ENCODE measurements at regions not wholly inside any gene's neighbourhood (a gene's known extent, or its start where the extent isn't known, plus 50 kb on each side); places are given as distances from the start of the nearest gene placed in this dataset.
"Not testable (repeated sequence)": the region's sequence is repeated elsewhere in the genome, so short reads cannot be mapped to it uniquely, and the experiment has no call there.

DNA sequence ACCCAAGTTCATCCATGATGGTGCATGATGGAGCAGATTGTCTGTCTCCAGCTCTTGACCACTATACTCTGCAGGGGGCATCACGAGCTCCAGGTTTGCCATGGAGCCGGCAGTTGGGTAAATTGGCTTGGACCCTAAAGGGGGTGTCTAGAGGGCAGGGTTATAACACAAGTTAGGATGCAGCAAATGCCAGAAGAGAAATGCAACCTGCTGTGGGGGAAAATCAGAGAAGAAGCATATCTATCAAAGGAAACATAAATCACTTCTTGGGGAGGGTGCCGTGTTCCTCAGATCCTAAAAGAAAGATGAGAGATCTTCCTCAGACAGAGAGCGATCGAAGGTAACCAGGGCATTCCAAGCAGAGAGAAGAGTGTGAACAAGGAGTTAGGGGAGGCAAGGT lies 334.9 kb downstream of the C12orf75 start:
- no peak for DNase-seq

DNA sequence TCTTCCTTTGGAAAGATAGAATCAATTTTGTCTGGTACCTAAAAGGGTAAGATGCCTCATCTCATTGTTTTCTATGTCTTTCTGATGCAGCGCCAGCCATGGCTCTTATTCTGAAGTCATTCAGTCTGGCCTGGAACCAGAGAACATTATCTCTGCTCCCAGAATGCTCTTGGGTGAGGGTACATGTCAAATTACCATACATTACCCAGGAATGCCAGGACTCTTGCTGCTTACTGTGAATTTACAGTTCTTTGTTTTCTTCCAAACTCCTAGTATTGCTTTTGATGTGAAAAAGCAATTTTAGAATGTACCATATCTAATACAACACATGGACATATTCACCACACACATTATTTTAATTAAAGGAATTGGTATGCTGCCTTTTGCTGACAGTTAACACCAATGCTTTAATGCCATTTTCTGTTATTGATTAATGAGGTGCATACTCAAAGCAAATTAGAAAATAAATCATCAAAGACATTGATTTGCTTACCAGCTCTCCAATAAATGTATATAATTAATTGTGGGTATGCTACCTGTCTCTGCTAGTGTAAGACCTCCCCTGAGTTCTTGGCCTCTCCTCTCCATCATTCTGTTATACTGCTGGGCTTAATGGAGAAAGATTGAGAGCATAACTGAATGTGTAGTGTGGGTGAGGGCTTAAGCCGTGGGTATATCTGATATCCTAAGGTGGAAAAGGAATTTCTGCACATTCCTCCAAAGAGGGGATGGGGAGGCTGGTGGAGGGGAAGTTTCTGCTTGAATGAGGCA lies 337.7 kb downstream of the C12orf75 start:
- DNase-seq, result no peak

DNA sequence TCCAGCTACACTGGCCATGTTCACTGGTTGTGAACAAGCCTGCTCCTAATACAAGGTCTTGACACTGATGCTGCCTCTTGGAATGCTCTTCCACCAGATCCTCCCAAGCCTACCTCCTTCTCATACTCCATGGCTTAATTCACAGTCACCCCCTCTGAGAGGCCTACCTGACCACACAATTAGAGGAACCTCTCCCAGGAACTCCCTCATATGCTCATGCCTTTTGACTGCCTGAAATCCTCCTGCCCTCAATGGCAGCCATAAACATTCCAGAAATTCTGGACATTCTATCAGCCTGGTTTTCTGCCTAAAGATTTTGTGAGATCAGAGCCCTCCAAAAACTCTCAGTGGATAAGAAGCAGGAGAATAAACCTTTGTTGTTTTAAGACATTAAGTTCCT lies 340.2 kb downstream of the C12orf75 start:
- DNase-seq, result no peak

DNA sequence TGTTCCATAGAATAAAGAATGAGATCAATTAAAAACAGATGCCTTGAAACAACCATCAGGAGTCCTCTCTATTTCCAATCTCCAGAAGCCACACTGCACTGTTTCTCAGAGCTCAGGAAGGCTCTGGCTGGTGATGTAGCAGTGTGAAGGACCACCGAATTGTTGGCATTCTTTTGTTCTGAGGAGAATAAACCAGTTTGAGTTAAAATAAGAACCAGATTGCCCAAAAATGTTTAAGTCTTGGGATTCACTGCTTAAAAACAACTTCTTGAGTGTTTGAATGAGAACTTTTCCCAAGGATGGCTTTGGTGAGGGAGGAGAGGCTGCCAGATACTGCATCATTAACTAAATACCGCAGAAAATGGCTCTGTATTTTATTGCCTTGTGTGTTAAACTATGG lies 341.2 kb downstream of the C12orf75 start:
- no peak for DNase-seq

DNA sequence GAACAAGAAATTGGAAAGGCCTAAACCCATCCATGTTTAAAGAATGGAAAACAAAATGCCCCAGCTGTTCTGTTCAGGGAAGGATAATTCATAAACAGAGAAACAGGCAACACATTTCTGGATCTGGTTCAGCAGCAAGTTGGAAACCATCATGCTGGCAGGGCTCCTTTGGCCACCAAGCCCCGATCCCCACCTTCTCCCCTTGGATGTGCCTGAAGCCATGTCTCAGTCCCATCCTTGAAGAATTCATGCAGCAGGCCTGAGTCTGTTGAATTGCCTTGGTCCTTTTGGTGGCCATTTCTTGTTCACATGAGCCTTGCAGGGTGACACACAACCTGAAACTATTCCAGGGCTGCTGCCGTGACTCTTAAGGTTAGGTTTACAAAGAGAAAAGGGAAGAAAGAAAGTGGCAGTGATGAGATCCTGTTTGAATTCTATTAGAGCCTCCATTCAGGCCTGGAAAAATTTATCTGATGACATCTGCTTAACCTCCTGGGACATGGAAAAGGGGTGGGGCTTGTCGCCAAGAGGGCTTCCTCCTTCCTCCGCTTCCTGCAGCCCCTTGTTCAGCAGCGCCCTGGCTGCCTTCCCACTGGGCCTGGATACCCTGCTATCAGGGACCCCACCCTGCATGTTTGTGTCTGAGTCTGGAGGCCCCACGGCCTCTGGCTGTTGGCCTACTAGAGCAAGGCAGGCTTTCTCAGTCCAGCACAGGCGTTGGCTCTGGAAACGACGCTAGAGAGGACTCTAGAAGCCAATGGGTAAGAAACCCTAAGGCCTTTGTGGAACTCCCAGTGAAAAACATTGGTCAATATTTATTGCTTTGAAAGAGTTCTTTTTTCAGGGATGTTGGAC lies 341.9 kb downstream of the C12orf75 start:
- no peak for DNase-seq

DNA sequence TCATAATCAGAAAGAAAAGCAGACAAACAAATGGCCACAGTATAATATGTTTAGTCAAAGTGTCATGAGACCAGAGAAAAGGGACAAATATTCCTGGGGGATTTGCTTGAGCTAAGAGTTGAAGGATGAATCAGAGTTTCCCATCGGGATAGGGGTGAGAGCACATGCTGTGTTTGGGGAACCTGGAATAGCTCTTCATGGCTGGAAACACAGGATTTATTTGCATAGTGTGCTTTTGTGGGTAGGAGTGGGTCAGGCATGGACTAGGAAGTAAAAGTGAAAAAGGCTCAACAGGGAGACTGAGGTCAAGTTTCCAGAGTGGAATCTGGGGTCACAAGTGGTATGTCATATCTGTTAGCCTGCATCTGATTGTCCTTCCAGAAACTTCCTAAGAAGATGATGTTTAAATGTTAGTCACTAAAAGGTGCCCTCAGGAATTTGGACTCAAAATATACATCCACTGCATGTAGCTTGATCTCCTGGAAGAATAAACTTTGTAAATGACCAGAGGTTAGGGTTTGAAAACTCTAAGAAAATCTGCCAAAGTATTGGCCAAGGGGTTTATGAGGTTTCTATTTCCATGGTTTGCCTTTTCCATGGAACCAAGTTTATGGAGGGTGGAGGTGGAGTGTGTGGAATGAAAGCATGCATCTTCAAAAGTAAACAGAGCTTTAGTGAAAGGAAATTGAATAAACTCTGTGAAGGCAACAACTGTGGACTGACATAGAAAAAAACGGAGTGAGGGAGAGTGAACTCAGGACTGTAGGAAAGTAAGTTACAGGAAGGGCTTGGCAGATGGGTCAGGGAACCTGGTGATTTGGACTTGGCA lies 344.6 kb downstream of the C12orf75 start:
- no peak for DNase-seq

DNA sequence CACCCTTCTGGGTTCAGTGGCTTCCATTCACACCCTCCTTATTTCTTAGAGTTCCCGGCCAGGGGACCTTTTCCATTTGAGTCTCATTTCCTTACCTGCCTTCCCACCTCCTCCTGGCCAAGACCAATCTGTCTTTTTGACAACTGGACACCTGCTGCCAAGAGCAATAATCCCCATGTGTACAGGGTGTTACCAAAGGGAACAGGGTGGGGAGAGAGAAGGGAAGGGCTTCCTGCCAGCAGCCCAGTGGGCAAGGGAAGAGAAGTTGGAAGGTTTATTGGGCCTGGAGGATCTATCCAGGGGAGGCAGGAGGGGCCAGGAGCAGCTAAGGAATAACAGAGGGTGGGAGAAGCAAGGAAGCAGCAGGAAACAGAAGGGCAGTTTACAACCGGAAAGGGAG lies 346.2 kb downstream of the C12orf75 start:
- no peak for DNase-seq

DNA sequence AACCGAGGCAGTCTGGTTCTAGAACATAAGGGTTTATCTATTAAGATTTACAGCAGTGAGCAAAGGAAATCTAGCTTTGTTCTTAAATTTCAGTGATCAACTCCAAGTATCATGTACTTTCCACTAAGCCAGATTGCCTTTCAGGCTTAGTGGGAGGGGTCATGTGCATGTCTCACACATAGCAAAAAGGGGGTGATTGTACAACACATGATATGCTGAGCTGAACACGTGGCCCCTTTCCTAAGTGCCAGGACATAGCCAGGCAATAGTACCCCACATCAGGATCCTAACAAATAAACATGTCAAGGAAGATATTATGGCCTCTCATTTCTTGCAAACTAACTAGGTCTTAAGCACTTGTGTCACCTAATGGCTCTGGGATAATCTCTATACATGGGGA lies 347.2 kb downstream of the C12orf75 start:
- DNase-seq, result no peak

DNA sequence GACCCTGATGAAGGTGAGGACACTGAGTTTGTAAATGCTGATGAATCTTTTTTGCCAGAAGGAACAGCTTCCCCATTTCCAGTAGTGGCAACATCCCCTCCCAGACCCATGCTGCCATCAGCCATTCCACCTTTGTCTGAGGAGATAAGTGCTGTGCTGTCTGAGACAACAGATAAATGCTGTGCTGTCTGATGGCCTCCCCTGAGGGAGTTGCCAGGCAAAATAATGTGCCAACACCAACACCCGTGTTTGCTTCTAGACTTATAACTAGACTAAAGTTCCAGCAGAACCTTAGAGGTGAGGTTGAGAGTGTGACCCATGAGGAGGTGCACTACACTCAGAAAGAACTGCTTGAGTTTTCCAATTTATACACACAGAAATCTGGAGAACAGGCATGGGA lies 349.5 kb downstream of the C12orf75 start:
- DNase-seq, result no peak

DNA sequence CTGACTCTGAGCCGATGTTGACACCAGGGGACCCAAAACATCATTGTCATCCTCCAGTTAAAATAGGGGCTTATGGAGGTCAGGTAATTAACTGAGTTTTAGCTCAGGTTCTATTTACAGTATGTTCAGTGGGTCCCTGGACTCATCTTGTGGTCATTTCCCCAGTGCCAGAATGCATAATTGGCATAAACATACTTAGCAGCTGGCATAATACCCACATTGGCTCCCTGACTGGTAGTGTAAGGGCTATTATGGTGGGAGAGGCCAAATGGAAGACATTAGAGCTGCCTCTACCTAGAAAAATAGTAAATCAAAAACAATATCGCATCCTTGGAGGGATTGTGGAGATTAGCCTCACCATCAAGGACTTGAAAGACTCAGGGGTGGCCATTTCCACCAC lies 350.9 kb downstream of the C12orf75 start:
- DNase-seq, result no peak

DNA sequence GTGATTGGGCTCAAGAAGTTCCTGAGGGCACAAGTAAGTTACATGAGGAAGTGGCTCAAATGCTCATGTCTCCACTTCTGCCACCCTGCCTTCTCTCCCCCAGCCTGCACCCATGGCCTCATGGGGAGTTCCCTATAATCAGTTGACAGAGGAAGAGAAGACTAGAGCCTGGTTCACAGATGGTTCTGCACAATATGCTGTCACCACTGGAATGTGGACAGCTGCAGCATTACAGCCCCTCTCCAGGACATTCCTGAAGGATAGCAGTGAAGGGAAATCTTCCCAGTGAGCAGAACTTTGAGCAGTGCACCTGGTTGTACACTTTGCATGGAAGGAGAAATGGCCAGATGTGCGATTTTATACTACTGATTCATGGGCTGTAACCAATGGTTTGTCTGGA lies 352.3 kb downstream of the C12orf75 start:
- DNase-seq, result not testable (repeated sequence)

DNA sequence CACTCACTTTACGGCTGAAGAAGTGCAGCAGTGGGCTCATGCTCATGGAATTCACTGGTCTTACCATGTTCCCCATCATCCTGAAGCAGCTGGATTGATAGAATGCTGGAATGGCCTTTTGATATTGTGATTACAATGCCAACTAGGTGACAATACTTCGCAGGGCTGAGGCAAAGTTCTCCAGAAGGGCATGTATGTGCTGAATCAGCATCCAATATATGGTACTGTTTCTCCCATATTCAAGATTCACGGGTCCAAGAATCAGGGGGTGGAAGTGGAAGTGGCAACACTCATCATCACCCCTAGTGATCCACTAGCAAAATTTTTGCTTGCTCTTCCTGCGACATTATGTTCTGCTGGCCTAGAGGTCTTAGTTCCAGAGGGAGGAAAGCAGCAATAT lies 353.3 kb downstream of the C12orf75 start:
- not testable (repeated sequence) for DNase-seq

DNA sequence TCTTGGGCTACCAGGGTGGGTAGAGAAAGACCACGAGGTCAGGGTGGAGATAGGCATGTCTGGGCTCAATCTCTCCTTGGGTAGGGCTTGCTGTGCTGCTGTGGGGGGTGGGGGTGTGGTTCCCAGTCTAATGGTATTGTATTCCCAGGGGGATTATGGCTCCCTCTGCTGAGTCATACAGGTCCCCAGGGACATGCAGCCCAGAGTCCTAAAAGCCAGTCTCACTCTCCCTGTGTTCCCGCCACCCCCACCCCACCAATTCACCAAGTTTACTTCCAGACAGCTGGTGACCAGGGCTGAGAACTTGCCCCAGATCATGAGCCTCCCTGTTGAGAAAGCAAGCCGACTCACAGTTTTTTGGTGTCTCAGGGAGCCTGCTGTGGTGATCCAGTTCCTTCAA lies 367.6 kb downstream of the C12orf75 start:
- DNase-seq, result no peak

DNA sequence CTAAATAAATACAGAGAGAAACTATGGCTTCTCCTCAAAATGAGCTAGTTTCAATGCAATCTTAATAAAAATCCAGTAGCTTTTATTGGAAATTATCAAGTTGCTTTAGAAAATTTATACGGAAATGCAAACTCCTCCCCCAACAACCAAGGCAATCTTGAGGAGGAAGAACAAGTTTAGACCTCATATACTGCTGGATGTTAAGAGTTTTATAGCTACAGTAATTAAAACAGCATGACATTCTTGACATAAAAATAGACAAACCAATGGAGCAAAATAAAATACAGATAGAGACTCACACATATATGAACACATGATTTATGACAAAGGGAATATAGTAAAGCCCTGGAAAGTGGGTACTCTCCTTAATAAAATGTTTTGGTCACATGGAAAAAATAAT lies 368.7 kb downstream of the C12orf75 start:
- DNase-seq, result no peak

DNA sequence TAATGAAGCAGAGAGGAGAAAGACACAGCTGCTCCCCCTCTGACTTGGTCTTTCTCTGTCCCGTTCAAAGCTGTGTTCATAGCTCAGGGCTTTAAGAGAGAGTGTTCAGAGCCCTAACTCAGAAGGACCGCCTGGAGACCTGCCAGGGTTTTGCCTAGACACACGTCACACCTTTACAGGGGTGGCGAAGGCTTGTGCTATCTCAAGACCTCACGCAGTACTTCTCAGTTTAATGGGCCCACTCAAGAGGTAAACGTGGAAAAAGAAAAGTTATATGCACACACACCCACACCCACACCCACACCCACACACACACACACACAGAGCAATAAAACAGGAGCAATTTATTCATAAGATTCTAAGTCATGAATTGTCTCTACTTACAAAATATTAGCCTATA lies 374.3 kb downstream of the C12orf75 start:
- no peak for DNase-seq

DNA sequence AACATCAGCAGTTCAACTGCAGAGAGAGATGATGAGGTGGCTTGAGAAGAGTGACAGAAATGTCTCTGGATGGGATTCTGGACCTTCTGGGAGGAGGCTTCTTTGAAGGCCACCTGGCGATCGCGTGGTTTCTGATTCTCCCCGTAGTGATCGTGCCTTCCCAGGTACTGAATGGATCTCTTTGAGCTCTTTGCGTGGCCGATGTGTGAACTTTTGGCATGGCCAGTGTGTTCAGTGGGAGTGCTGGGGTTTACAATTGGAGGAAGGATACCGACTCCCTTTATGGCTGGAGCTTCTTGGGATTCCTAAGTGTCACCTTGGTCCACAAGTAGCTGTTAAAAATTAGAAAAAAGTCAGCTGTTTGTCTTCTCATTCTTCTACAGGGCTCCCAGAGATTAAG lies 374.7 kb downstream of the C12orf75 start:
- no peak for DNase-seq

DNA sequence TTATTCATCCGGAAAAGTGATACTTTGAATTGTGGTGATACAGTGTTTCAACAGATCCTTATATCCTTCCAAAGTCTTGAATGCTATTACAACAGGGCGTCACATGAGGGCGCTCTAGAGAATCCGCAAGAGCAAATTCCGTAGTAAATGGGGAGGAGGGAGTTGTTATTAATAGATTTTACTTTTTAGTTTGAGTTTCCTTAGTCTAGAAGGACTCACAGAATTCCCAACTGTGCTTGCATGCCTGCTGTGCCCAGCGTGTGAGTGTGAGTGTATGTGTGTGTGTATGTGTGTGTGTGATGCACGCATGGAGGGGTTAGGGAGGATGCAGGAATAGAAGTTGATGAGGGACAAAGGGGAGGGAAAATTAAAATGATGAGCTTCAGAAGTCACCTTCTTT lies 375.3 kb downstream of the C12orf75 start:
- peak; percentile 12 for DNase-seq

DNA sequence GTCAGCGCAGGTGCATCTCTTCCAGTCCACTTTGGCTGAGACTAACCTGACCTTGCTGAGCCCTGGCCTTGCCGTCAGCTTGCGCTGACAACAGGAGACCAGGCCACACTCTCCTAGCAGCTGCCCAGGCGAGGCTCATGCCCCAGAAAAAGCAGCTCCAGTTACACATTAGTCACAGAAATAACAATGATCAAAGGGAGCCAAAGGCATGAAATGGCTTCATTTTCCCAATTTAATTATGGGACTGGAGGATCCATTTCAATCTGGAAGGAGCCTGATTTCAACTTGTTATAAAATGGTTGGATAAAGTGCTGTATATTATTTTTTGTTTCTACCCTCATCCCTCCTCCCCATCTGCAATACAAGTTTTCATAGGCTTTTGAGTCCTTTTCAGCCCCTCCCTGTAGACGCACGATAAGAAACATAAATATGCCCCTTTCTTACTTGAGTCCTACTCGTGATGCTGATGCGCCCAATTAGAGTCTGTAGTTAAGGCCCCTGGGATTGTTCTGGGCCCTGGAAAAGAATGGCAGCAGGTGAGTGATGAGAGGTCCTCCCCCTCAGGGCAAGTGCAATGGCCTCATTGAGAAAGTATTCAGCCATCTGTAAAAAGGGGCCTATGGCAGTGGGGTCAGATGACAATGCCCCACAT lies 376.0 kb downstream of the C12orf75 start:
- no peak for DNase-seq

DNA sequence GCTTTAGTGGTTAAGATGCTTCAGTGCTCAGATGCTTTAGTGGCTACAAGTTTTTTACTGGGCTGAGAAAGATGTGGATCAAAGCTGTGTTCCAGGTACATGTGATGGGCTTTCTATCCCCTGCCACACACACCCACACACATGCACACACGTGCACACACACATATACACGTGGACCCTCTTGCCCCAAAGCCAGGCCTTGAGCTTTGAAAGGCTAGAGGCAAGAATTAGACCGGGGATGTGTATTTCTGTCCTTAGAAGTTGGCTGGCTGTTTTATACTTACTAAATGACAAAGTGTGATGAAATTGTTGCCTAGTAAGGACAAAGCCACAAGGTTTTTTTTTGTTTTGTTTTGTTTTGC lies 376.5 kb downstream of the C12orf75 start:
- no peak for DNase-seq

DNA sequence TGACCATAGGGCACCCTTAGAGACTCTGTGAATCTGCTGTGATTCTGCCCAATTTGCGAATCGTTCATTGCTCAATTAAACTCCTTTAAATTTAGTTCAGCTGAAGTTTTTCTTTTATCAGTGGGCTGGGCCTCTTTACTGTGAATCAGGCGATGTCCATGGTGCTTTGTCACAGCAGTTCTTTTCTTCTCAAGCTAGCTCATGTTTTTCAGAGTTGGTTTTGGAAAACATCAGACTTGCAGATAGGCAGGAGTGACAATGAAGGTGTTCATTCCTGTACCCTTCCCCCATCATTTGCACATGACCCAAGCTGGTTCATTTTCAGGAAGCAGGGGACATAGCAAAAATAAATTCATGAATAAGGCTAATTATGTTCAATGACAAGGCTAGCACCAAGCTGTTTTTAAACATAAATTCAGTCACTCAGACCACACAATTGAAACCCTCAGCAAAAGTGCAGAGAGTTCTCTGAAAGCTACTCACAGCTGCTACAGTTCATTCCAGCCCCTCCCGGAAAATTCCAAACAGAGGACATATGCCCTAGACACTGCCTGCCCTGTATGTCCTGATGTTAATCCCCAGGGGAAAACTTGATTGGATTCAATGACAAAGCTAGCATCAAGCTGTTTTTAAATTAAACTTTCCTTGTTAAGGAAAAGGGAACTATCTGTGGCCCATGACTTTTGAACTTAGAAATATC lies 383.3 kb downstream of the C12orf75 start:
- DNase-seq, result no peak

DNA sequence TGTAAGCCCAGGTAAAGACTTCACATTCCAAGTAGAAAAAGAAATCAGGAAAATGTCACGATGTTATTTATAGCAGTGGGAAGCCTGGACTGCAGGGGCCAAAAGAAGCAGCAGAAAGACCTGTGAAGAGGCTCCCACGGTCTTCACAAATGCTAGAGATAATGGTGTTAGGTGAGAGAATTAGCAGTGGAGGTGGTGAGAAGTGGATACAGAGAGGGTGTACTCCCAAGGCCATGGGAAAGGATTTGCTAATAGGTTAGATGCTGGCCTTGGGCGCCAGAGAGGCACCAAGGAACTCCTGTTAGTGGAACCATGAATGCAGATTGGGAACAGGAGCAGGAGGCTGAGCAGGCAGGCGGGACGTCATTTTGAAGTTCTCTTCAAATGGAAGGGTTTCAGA lies 386.1 kb downstream of the C12orf75 start:
- no peak for DNase-seq

DNA sequence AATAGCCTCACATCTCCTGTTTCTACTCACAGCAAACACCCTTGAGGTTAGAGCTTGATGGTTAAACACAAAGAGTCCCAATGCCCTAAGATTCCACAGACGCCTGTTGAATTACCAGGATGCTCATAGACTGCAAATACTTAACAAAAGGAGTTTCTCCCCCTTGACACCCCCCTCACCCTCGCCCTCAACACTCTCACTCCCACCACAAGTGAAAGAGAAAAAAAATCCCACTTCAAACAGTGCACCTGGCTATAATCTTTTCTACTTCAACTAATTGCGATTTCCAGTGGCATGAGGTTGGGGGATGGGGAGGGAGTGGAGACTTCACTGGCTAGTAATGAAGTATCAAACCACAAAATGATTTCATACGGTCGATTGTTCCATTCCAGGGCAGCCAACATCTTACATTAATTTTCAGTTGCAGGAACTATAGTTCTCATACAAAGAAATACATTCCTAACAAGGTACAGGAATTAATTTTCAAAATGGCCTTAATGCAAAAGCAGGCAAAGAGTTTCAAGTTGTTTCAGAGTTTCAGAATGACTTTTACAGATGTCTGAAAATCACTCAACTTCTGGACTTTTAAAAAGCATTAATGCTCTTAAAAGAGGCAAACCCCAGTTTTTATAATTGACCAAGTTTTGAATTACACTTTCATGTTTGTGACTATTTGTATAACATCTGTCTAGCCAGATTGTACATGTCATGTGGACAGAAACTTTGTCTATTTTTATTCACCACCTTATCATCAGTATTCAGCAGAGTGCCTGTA lies 390.7 kb downstream of the C12orf75 start:
- no peak for DNase-seq

Data from activated CD4-positive, alpha-beta T cell treated with anti-CD3 and anti-CD28 coated beads for 48 hours (primary cell).